Activated CD4-positive, alpha-beta T cell treated with anti-CD3 and anti-CD28 coated beads for 36 hours (primary cell): ENCODE measurements at regions not wholly inside any gene's neighbourhood (a gene's known extent, or its start where the extent isn't known, plus 50 kb on each side); places are given as distances from the start of the nearest gene placed in this dataset.

ENCODE experiments used
- ATAC-seq: fragments of 200-7000 bp; cut with Tn5 transposase; one replicate; pipeline ENCODE4 v1.10.0; 2021; ENCODE audit warnings: mild to moderate bottlenecking, moderate library complexity
- CTCF ChIA-PET: fragments of 350-600 bp; sonication (Branson Sonifier 250); formaldehyde crosslinking; loops from one replicate; lab custom pipeline; 2021; ENCODE audit warnings: antibody characterized with exemption; lab: Charles Lee
- POLR2A ChIA-PET: fragments of 350-600 bp; sonication (Branson Sonifier 250); formaldehyde crosslinking; loops from one replicate; lab custom pipeline; 2021; ENCODE audit warnings: antibody characterized with exemption, inconsistent platforms; lab: Charles Lee
- DNase-seq: peaks from one replicate; pipeline ENCODE4 v3.0.0-alpha.2; 2020
- H3K27ac Mint-ChIP-seq: one replicate; pipeline ENCODE4 v1.8.0; 2021; ENCODE audit warnings: mixed read lengths
- H3K27me3 Mint-ChIP-seq: one replicate; pipeline ENCODE4 v1.8.0; 2021; ENCODE audit warnings: mixed read lengths
- H3K36me3 Mint-ChIP-seq: one replicate; pipeline ENCODE4 v1.8.0; 2021; ENCODE audit warnings: low read depth, mixed read lengths
- H3K4me1 Mint-ChIP-seq: one replicate; pipeline ENCODE4 v1.8.0; 2021; ENCODE audit warnings: mixed read lengths
- H3K4me3 Mint-ChIP-seq: one replicate; pipeline ENCODE4 v1.8.0; 2021; ENCODE audit warnings: mild to moderate bottlenecking, moderate library complexity, mixed read lengths
- H3K9me3 Mint-ChIP-seq: one replicate; pipeline ENCODE4 v1.8.0; 2021; ENCODE audit warnings: low read depth, mixed read lengths
- intact Hi-C, 2 experiments: fragments of 100-400 bp; cut with DNase I in 1 of 2; cut with micrococcal nuclease in 1 of 2; formaldehyde crosslinking; loops; one replicate each; pipeline versions ENCODE4 v1.14.2 to v1.15.1; 2022 to 2024; cut with DNase I, micrococcal nuclease

DNA sequence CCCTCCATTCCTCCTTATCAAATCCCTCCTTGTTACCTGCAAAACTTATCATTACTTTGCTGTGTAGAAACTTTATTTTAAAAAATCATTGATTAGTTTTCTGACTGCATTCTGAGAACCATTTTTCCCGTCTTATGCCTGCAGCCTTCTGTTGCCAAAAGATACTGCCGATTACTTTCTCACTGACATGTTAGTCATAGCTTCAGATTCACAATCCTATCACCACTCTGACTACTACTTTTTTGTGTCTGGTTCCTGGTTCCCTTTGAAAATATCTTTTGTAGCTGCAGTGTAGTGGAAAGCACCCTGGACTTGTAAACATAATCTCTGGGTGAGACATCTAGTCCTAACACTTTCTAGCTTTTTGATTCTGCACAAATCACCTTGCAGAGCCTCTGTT, 71.7 kb downstream of the NR2F1 start:
- H3K36me3 Mint-ChIP-seq = peaks cover under 1% of the 10 kb centered on the region
- no peaks in the 10 kb centered on the region for H3K4me1 Mint-ChIP-seq
- no peaks in the 10 kb centered on the region for H3K9me3 Mint-ChIP-seq
- ChIA-PET CTCF (no interaction called here), POLR2A (no interaction called here)
- H3K27me3 Mint-ChIP-seq = no peaks in the 10 kb centered on the region
- no peak for ATAC-seq
- intact Hi-C loops = no loop called here
- no peak for DNase-seq
- H3K27ac Mint-ChIP-seq = no peak overlapping the region
- H3K4me3 Mint-ChIP-seq = no peak overlapping the region

DNA sequence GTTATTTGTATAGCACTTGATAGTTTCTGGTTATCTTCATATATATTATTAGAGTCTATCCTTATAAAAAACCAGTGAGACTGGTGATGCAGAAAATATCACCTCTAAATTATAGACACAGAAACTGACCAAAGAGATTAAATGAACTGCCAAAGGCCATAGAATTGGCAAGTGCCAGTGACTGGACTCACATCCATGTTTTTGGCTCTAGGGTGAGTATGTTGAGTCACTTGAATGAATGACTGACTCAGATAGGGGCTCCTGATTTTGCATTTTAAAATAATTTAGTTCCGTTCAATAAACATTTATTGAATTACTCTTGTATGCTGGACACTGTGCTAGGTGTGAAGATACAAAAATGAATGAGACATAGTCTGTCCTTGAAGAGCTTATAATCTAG, 70.7 kb downstream of the NR2F1 start:
- no peak for ATAC-seq

GRCh38 chr5:93649234-93649900, 66.3 kb downstream of the NR2F1 start:
- DNase-seq (no peak), ATAC-seq (no peak)
- Mint-ChIP-seq H3K4me3 (no peak overlapping the region), H3K27ac (no peak overlapping the region), H3K9me3 (no peaks in the 10 kb centered on the region), H3K36me3 (no peaks in the 10 kb centered on the region), H3K4me1 (no peaks in the 10 kb centered on the region), H3K27me3 (no peaks in the 10 kb centered on the region)
- ChIA-PET POLR2A (no interaction called here), CTCF (no interaction called here)
- intact Hi-C loops = no loop called here

More for the DNA sequence above, 70.7 kb downstream of the NR2F1 start:
- CTCF ChIA-PET = no interaction called here
- no peaks in the 10 kb centered on the region for H3K9me3 Mint-ChIP-seq
- no peaks in the 10 kb centered on the region for H3K27me3 Mint-ChIP-seq
- H3K36me3 Mint-ChIP-seq = no peaks in the 10 kb centered on the region
- H3K27ac Mint-ChIP-seq = no peak overlapping the region
- no peak overlapping the region for H3K4me3 Mint-ChIP-seq
- POLR2A ChIA-PET = no interaction called here
- DNase-seq = no peak
- no peaks in the 10 kb centered on the region for H3K4me1 Mint-ChIP-seq
- intact Hi-C loops = no loop called here

GRCh38 chr5:93644760-93645159, 61.7 kb downstream of the NR2F1 start:
- intact Hi-C loops = no loop called here

More at GRCh38 chr5:93644760-93645159, 61.7 kb downstream of the NR2F1 start:
- Mint-ChIP-seq H3K4me3 (no peak overlapping the region), H3K27me3 (no peaks in the 10 kb centered on the region), H3K27ac (no peak overlapping the region), H3K9me3 (no peaks in the 10 kb centered on the region), H3K36me3 (no peaks in the 10 kb centered on the region), H3K4me1 (no peaks in the 10 kb centered on the region)
- ATAC-seq (no peak), DNase-seq (no peak)
- CTCF ChIA-PET = no interaction called here
- POLR2A ChIA-PET = no interaction called here
